ENCODE measurements at regions not wholly inside any gene's neighbourhood (a gene's known extent, or its start where the extent isn't known, plus 50 kb on each side); places are given as distances from the start of the nearest gene placed in this dataset.

DNA sequence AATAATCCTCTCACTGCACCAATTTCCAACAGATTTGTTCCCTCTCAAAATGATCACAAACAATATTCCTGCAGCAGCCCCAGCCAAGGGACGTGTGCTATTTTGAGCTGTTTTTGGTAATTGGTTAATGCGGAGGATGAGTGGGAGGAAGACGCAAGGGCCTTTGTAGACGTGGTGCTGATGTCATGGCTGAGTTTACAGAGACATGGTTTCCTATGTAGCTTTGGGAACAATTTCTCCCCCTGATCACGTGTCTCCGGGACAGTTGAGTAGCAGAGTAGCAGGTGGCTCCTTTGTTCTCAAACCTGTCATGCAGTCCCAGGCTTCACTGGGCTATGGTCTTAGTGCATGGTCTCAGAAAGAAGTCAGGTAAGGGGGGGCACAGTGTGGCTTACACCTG lies 183.2 kb upstream of the NECTIN1 start:
- no peak for TF ChIP-seq EZH2 (conservative IDR thresholded peaks at IDR 0.05; ENCODE audit: low read depth, low read length)
- no peak for TF ChIP-seq HCFC1 (IDR thresholded peaks at IDR 0.05; ENCODE audit: low read depth, low read length)
- TF ChIP-seq FOXM1 (CRISPR knock-in tag; IDR thresholded peaks at IDR 0.05), result no peak
- TF ChIP-seq CC2D1A (CRISPR knock-in tag; IDR thresholded peaks at IDR 0.05), result no peak
- TF ChIP-seq SP4 (CRISPR knock-in tag; IDR thresholded peaks at IDR 0.05), result no peak
- TF ChIP-seq, protein P1, sequence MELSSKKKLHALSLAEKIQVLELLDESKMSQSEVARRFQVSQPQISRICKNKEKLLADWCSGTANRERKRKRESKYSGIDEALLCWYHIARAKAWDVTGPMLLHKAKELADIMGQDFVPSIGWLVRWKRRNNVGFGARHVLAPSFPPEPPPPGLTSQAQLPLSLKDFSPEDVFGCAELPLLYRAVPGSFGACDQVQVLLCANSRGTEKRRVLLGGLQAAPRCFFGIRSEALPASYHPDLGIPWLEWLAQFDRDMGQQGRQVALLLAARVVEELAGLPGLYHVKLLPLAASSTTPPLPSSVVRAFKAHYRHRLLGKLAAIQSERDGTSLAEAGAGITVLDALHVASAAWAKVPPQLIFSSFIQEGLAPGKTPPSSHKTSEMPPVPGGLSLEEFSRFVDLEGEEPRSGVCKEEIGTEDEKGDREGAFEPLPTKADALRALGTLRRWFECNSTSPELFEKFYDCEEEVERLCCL (CRISPR knock-in tag; IDR thresholded peaks at IDR 0.05; ENCODE audit: borderline replicate concordance), result no peak
- TF ChIP-seq YY1 (IDR thresholded peaks at IDR 0.05; ENCODE audit: insufficient read depth, insufficient replicate concordance, low read depth, low read length), result no peak
- TF ChIP-seq, protein P2, sequence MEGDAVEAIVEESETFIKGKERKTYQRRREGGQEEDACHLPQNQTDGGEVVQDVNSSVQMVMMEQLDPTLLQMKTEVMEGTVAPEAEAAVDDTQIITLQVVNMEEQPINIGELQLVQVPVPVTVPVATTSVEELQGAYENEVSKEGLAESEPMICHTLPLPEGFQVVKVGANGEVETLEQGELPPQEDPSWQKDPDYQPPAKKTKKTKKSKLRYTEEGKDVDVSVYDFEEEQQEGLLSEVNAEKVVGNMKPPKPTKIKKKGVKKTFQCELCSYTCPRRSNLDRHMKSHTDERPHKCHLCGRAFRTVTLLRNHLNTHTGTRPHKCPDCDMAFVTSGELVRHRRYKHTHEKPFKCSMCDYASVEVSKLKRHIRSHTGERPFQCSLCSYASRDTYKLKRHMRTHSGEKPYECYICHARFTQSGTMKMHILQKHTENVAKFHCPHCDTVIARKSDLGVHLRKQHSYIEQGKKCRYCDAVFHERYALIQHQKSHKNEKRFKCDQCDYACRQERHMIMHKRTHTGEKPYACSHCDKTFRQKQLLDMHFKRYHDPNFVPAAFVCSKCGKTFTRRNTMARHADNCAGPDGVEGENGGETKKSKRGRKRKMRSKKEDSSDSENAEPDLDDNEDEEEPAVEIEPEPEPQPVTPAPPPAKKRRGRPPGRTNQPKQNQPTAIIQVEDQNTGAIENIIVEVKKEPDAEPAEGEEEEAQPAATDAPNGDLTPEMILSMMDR (CRISPR knock-in tag; IDR thresholded peaks at IDR 0.05), result no peak
- no peak for TF ChIP-seq ARHGAP35 (CRISPR knock-in tag; IDR thresholded peaks at IDR 0.05; ENCODE audit: borderline replicate concordance)
- TF ChIP-seq KDM6A (CRISPR knock-in tag; IDR thresholded peaks at IDR 0.05; ENCODE audit: low read depth), result no peak

Measured in HepG2 (cell line).